ENCODE measurements at regions not wholly inside any gene's neighbourhood (a gene's known extent, or its start where the extent isn't known, plus 50 kb on each side); places are given as distances from the start of the nearest gene placed in this dataset.
A peak's percentile ranks its signal among the peaks of the same experiment; 100 is the strongest.

DNA sequence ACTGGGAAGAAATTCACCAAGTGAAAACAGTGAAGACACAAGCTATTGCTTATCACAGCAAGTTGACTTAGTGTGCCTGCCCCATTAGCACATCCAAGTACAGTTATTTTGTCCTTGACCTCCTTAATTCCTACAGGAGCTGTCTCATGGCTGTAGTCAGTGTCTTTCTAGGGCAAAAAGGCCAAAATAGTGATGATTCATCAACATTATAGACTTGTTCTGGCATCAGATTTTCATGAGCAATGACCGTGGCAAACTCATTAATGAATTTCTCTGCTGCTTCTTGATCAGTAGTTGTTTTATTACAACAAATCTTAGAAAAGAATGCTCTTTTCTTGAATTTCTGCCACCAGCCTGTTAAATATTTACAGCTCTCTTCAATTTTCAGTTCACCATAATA, 1169.3 kb upstream of the DDX18 start:
- Mint-ChIP-seq H3K9me3 (peaks cover 5 to 8% of the 10 kb centered on the region in 2 donors), H3K27ac (no peak overlapping the region), H3K36me3 (peaks cover 0 to 7% of the 10 kb centered on the region in 2 donors)
- DNase-seq (ENCODE audit: low spot score in 2 of 2) (no peak), ATAC-seq (no peak)

DNA sequence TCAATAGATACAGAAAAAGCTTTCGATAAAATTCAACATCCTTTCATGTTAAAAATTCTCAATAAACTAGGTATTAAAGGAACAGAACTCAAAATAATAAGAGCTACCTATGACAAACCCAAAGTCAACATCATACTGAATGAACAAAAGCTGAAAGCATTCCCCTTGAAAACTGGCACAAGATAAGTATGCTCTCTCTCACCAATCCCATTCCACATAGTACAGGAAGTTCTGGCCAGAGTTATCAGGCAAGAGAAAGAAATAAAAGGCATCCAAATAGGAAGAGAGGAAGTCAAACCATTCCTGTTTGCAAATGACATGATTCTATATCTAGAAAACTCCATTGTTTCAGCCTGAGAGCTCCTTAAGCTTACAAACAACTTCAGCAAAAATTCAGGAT, 1145.8 kb upstream of the DDX18 start:
- ATAC-seq (no peak), DNase-seq (ENCODE audit: low spot score in 2 of 2) (no peak)
- Mint-ChIP-seq H3K36me3 (peaks cover 0 to 7% of the 10 kb centered on the region in 2 donors), H3K27ac (no peak overlapping the region), H3K9me3 (peaks cover 13 to 27% of the 10 kb centered on the region in 2 donors)

DNA sequence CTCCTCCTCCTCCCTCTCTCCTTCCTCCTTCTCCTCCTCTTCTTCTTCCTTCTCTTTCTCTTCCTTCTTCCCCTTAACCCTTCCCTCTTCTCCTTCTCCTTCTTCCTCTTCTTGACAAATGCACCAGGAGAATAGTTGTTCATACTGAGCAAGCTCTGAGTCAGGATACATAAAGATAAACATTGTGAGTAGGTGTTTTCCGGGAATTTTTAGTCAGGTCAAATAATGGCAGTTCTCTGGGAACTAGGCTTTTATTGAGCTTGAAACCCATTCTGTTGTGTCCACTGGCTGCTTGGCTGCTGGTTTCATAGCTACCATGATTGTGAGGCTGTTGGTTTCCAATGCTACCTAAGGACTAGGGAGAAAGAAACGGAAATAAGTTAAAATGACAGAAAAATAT, 1144.7 kb upstream of the DDX18 start:
- DNase-seq (ENCODE audit: low spot score in 2 of 2) (no peak), ATAC-seq (no peak)
- Mint-ChIP-seq H3K27ac (peak overlapping the region in 1 of 2 donors; percentile 57), H3K9me3 (peaks cover 6 to 23% of the 10 kb centered on the region in 2 donors), H3K36me3 (peaks cover 0 to 7% of the 10 kb centered on the region in 2 donors)

DNA sequence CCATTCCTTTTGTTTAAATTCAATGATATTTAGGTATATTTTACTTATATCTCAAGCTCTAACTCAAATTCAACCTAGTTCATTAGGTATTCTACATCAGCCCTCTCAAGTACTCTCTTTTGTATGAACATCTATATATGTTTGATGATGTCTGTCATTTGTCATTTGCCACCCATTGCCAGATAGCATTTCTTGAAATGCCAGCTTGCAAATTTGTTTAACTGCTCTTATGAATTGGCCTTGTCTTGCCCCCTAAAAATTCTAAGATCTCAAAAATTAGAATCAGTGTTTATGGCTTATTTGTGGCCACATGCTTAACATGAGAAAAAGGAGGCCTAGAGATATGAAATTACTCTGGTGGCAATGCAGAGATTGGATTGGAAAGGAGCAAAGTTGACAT, 1140.3 kb upstream of the DDX18 start:
- H3K27ac Mint-ChIP-seq: no peak overlapping the region
- no peak for DNase-seq (ENCODE audit: low spot score in 2 of 2)
- H3K36me3 Mint-ChIP-seq: no peaks in the 10 kb centered on the region
- no peak for ATAC-seq
- H3K9me3 Mint-ChIP-seq: peaks cover 14 to 17% of the 10 kb centered on the region in 2 donors

DNA sequence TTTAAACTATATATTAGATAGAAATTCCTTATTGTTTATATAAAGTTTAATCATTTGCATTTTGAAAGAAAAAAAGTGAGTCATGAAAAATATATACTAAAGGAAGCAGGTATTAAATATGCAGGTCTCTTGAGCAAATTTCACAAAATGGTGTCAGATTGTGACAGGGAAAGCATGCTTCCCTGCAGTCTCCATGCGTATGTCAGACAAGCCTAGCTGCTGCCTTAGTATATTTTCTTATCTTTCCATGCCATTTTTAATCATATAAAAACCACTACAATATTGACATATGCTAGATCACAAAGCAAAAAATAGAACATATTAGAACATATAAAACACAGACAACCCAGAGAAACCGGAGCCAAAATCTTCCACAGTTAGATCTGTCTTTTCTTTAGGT, 1137.7 kb upstream of the DDX18 start:
- H3K36me3 Mint-ChIP-seq: no peaks in the 10 kb centered on the region
- DNase-seq (ENCODE audit: low spot score in 2 of 2) (no peak), ATAC-seq (no peak)
- H3K27ac Mint-ChIP-seq: no peak overlapping the region
- peaks cover 21 to 24% of the 10 kb centered on the region in 2 donors for H3K9me3 Mint-ChIP-seq

DNA sequence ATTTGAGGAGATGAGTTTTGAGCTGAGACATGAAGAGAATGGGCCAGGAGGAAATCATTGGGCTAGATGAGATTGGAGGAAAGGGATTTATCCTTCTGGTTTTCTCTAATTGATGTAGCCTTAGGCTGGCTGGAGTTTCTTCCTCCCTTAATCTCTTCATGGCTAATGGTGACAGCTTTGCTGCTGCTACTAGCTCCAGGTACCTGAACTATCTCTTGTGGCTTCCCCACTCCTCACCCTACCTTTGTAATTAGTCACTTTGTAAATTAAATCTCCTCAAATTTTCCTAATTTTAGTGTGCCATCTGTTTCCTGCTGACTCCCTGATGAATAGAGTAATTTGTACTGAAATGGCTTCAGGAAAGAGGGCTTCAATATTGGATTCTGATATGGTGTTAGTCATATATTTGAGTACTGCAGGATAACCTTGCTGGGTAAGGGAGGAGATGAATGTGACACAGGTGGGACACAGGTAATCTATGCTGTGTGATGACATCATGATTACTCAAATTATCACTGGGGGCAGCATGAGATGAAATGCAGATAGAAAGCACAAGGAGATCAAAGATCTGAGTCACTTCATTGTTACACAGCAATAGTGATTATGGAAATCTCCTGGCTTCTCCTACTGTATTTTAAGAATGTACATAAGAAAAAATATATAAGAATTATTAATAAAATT, 1134.1 kb upstream of the DDX18 start:
- H3K9me3 Mint-ChIP-seq: peaks cover 19 to 28% of the 10 kb centered on the region in 2 donors
- H3K36me3 Mint-ChIP-seq: peaks cover 0 to 6% of the 10 kb centered on the region in 2 donors
- ATAC-seq: no peak
- H3K27ac Mint-ChIP-seq: no peak overlapping the region
- no peak for DNase-seq (ENCODE audit: low spot score in 2 of 2)

DNA sequence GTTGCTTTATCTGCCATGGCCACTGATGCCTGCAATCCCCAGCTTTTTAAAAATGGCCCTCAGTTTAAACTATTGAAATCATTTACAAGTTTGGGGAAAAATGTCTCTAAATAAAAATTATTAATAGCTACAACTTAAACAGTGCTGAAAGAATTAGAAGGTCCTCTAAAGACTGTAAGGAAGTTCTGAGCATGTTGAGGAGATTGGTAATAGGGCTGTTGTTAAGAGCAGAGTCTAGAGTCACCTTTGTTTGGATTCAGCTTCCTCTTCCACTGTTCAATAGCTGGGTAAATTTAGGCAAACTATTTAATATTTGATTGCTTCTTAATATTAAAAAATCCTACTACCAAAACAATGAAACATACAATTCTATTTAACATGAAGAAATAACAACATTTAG, 1127.1 kb upstream of the DDX18 start:
- ATAC-seq (no peak), DNase-seq (ENCODE audit: low spot score in 2 of 2) (no peak)
- peaks cover 0 to 6% of the 10 kb centered on the region in 2 donors for H3K36me3 Mint-ChIP-seq
- peaks cover 3 to 5% of the 10 kb centered on the region in 2 donors for H3K9me3 Mint-ChIP-seq
- H3K27ac Mint-ChIP-seq: no peak overlapping the region

DNA sequence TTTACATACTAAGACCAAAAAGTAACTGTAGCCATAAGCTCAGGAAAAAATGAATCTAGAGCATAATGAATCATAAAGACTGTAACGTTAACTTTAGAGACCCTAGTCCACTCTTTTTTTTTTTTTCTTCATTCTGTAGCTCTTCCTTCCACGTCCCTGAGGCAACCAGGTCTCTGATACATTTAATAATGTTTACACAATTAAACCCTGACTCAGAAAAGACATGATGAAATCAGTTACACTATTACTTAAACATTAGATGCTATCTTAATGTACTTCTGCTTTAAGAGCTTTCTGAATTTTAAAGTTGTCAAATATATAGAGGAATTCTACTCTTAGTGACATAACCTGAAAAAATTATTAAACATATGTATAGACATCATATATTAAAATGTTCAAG, 1121.5 kb upstream of the DDX18 start:
- no peaks in the 10 kb centered on the region for H3K9me3 Mint-ChIP-seq
- no peak for DNase-seq (ENCODE audit: low spot score in 2 of 2)
- no peaks in the 10 kb centered on the region for H3K36me3 Mint-ChIP-seq
- ATAC-seq: no peak
- no peak overlapping the region for H3K27ac Mint-ChIP-seq

DNA sequence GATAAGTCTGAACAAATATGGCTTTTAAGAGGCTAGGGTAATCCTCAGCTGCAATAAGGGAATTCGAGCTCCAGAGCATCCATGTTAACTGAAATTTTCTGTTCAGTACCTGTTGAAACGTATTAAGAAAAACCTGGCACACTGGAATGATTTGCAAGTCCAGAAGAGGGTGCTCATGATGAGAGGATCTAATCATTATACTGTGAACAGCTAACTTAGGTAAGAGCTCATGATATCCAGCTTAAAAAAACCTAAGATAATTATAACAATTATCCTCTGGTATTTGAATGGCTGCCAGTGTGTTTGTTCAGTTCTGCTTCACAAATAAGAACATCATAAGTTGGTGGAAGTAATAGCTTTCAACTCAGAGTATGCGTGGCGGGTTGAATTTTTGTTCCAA, 1118.3 kb upstream of the DDX18 start:
- Mint-ChIP-seq H3K9me3 (peaks cover 0 to 3% of the 10 kb centered on the region in 2 donors), H3K36me3 (no peaks in the 10 kb centered on the region), H3K27ac (no peak overlapping the region)
- DNase-seq (ENCODE audit: low spot score in 2 of 2): no peak
- ATAC-seq: no peak

DNA sequence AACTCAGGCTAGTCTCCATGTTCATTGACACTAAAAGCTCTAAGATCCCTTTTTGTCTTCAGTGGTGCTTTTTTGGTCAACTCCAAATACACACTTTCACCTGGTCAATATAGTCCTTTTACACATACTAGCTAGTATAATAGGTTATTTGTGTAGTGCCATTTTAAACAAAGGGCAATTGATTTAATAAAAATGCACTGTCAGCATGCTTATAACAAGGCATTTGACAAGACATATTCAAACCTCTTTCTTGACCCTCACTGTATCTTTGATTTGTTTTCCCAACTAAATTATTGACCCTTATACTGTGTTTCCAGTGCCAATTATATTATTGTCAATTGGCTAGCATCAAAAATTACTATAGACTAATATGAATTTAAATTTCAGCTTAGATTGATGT, 1117.6 kb upstream of the DDX18 start:
- H3K9me3 Mint-ChIP-seq: peaks cover 2 to 3% of the 10 kb centered on the region in 2 donors
- no peak for ATAC-seq
- no peak overlapping the region for H3K27ac Mint-ChIP-seq
- no peak for DNase-seq (ENCODE audit: low spot score in 2 of 2)
- no peaks in the 10 kb centered on the region for H3K36me3 Mint-ChIP-seq

DNA sequence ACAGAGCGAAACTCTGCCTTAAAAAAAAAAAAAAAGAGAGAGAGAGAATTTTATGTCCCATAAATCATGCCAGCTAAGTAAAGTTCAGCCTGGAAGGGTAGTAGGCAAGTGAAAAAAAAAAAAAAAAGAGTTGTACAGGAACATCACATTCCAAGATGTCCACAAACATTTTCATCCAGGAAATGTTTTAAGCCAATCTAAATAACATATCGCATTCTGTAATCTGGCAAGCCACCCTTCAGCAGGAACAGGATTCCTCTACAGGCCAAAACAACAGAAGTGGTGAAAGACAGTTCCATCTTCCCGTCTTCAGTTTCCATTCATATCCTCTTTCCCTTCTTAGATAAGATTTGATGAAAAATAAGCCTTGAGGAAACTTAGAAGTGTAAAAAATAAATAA, 1108.1 kb upstream of the DDX18 start:
- ATAC-seq (no peak), DNase-seq (ENCODE audit: low spot score in 2 of 2) (no peak)
- Mint-ChIP-seq H3K27ac (no peak overlapping the region), H3K9me3 (peaks cover 22 to 39% of the 10 kb centered on the region in 2 donors), H3K36me3 (no peaks in the 10 kb centered on the region)

DNA sequence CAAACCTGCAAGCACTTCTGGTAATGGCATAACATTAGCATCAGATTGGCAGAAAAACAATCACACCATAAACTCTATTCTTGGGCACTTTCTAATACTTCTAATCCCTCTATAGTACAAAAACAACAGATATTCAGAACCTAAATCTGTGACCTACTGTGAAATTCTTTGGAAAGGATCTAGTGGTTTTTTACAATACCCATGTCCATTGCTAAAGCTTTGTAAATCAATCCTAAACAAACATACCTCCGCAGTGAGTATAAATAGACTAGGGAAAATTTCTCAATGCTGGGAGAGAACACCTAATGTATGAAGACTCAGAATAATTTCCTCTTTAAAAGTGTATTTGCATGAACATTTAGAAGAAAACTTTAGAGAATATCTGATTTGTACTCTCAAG, 1098.5 kb upstream of the DDX18 start:
- no peak overlapping the region for H3K27ac Mint-ChIP-seq
- no peak for ATAC-seq
- DNase-seq (ENCODE audit: low spot score in 2 of 2): no peak
- H3K36me3 Mint-ChIP-seq: peaks cover 0 to 4% of the 10 kb centered on the region in 2 donors
- H3K9me3 Mint-ChIP-seq: peaks cover 0 to 15% of the 10 kb centered on the region in 2 donors

DNA sequence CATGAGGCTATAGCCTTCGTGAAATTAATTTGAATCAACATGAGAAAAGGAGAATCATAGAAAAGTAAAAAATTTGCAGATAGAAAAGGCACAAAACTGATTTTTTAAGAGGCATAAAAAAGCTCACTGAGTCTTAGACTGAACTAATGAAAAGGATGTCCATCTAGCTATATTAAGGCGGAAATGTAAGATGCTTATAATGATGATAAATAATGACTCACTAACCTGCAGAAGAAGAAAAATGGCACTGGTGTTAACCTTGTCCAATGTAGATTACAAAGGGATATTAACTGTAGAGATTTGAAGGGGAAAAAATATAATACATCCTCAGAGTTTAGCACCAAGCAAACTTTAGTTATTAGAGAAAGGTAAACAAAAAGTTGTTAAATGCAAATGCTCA, 1098.0 kb upstream of the DDX18 start:
- Mint-ChIP-seq H3K36me3 (peaks cover 0 to 4% of the 10 kb centered on the region in 2 donors), H3K27ac (no peak overlapping the region), H3K9me3 (peaks cover 3 to 15% of the 10 kb centered on the region in 2 donors)
- ATAC-seq (no peak), DNase-seq (ENCODE audit: low spot score in 2 of 2) (no peak)

DNA sequence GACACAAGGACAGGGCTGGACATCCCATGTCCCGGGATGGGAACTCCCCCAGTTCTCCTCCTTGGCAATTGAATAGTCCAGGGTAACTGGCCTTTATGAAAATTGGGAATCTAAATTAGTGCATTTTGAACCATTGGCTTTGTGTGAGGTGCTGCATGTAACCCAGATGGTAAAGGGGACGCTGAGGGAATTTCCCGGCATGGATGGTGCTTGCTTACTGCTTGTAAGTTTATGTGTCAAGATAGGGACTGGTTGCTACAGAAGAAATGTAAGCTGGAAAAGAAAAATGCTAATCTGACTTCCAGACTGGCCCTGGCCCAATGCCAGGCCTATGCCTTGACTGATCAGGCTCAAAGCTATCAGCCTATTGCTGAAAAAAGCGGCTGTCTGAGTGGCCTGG, 1096.7 kb upstream of the DDX18 start:
- no peak for DNase-seq (ENCODE audit: low spot score in 2 of 2)
- peaks cover 0 to 4% of the 10 kb centered on the region in 2 donors for H3K36me3 Mint-ChIP-seq
- no peak overlapping the region for H3K27ac Mint-ChIP-seq
- no peak for ATAC-seq
- H3K9me3 Mint-ChIP-seq: peaks cover 7 to 15% of the 10 kb centered on the region in 2 donors

DNA sequence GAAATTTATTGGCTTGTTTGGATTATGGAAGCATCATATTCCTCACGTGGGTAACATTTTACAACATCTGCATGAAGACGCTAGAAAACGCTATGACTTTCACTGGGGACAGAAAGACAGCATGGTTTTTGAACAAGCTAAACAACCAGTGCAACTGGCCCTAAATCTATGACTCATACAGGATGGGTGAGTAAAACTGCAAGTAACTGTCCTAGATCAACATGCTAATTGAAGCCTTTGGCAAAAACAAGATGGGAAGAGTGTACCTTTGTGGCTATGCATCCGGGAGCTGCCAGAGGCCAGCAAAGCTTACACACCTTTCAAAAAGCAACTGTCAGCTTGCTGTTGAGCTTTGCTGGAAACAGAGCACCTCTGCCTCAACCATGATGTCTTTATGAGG, 1096.0 kb upstream of the DDX18 start:
- no peak for DNase-seq (ENCODE audit: low spot score in 2 of 2)
- Mint-ChIP-seq H3K36me3 (peaks cover 0 to 4% of the 10 kb centered on the region in 2 donors), H3K9me3 (peaks cover 7 to 18% of the 10 kb centered on the region in 2 donors), H3K27ac (no peak overlapping the region)
- ATAC-seq: no peak

DNA sequence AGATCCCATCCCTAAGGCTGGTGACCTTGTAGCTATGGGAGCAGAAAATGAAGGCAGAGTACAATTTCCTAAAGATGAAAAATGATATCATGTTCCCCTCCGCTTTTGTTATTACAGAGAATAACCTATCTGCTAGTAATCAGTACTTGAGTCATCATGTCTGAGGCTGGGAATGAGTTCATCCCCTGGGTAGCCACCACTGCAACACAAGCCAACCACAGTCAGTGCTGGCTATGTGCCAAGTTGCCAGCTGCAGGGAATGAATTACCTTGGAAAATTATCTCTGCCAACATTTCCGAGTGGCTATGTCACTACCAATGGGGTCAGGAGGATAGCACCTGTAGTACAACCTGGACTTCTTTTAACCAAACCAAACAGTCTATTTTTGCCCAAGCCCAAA, 1094.7 kb upstream of the DDX18 start:
- ATAC-seq (no peak), DNase-seq (ENCODE audit: low spot score in 2 of 2) (no peak)
- Mint-ChIP-seq H3K36me3 (peaks cover 0 to 4% of the 10 kb centered on the region in 2 donors), H3K27ac (no peak overlapping the region), H3K9me3 (peaks cover 7 to 23% of the 10 kb centered on the region in 2 donors)

DNA sequence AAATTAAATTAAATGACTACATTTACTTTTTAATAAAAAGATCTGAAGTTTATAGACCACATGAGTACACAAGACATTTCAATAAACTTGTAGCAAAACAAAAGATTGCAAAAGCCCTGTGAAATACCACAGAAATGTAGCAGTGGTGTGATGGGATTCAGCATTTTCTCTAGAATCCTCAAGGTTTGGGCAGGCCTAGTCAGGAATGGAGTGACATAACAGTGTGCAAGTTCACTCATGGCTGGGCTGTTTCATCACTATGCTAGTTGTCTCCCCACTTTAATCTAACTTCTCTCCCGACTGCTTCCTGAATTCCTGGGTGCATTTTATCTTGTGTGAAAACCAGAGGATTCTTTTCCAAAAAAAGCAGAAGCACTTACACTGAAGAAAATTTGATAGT, 1089.9 kb upstream of the DDX18 start:
- H3K27ac Mint-ChIP-seq: no peak overlapping the region
- DNase-seq (ENCODE audit: low spot score in 2 of 2) (no peak), ATAC-seq (no peak)
- peaks cover 11 to 25% of the 10 kb centered on the region in 2 donors for H3K9me3 Mint-ChIP-seq
- no peaks in the 10 kb centered on the region for H3K36me3 Mint-ChIP-seq

DNA sequence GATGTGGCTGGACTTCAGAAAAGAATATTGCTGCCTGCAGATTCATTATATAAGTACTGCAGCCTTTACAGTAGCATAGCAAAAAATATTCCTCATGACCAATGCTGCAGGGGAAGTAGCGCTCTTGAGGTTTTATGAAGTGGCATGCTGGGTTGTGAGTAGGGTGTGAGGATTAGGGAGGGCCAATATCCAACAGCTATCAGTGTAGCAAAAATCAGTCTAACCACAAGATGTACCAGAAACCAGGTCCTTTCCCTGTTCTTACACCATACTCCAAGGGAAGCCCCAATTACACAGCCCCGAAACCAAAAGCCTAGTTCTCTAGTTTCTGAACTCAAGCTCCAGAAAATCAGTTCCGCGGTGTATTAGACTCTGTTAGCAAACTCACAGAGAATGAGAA, 1082.2 kb upstream of the DDX18 start:
- DNase-seq (ENCODE audit: low spot score in 2 of 2): no peak
- Mint-ChIP-seq H3K36me3 (no peaks in the 10 kb centered on the region), H3K27ac (no peak overlapping the region), H3K9me3 (peaks cover 5 to 10% of the 10 kb centered on the region in 2 donors)
- no peak for ATAC-seq
